Fibroblast of pulmonary artery (primary cell): ENCODE measurements at regions not wholly inside any gene's neighbourhood (a gene's known extent, or its start where the extent isn't known, plus 50 kb on each side); places are given as distances from the start of the nearest gene placed in this dataset.

Experiments
- DNase-seq: peaks from one replicate; pipeline ENCODE4 v3.0.0-alpha.2; 2010; ENCODE audit warnings: low read depth
- H3K4me3 ChIP-seq: replicated peaks from 2 replicates; pipeline ENCODE4 v1.5.1; 2011; ENCODE audit warnings: low read depth, mild to moderate bottlenecking, control low read depth, low read length, moderate library complexity
- CTCF ChIP-seq: IDR thresholded peaks from 2 replicates; pipeline ENCODE4 v1.5.1; 2011; ENCODE audit warnings: mild to moderate bottlenecking, control low read depth, low read length, inconsistent platforms; ENCODE audit errors: missing control alignments

- no peak for DNase-seq
- TF ChIP-seq CTCF, result no peak
- no peak overlapping the region for H3K4me3 ChIP-seq
Measured at GRCh38 chr5:3114467-3114866, 363.0 kb upstream of the IRX2 start.

- no peak for DNase-seq
- no peak overlapping the region for H3K4me3 ChIP-seq
- no peak for TF ChIP-seq CTCF
Measured at GRCh38 chr5:3110371-3110770, 358.9 kb upstream of the IRX2 start.

- DNase-seq, result no peak
- TF ChIP-seq CTCF, result no peak
- H3K4me3 ChIP-seq, result no peak overlapping the region
Measured at GRCh38 chr5:3107156-3107611, 355.7 kb upstream of the IRX2 start.

GRCh38 chr5:3105581-3105980, 354.1 kb upstream of the IRX2 start:
- TF ChIP-seq CTCF, result no peak
- no peak for DNase-seq

GRCh38 chr5:3105172-3105571, 353.7 kb upstream of the IRX2 start:
- DNase-seq, result no peak
- no peak for TF ChIP-seq CTCF
- no peak overlapping the region for H3K4me3 ChIP-seq

More at GRCh38 chr5:3105581-3105980, 354.1 kb upstream of the IRX2 start:
- H3K4me3 ChIP-seq, result no peak overlapping the region

- no peak for TF ChIP-seq CTCF
- H3K4me3 ChIP-seq, result no peak overlapping the region
- no peak for DNase-seq
Measured at GRCh38 chr5:3104429-3105060, 353.1 kb upstream of the IRX2 start.

GRCh38 chr5:3103262-3103811, 351.9 kb upstream of the IRX2 start:
- no peak for DNase-seq
- TF ChIP-seq CTCF, result no peak
- H3K4me3 ChIP-seq, result no peak overlapping the region
